ENCODE measurements at regions not wholly inside any gene's neighbourhood (a gene's known extent, or its start where the extent isn't known, plus 50 kb on each side); places are given as distances from the start of the nearest gene placed in this dataset.

- Histone ChIP-seq H3K4me1 (ENCODE audit: low read depth) (no peaks in the 10 kb centered on the region), H3K36me3 (ENCODE audit: low read depth) (no peaks in the 10 kb centered on the region), H3K4me3 (no peak overlapping the region), H3K9me3 (no peaks in the 10 kb centered on the region)
- TF ChIP-seq, protein P1, sequence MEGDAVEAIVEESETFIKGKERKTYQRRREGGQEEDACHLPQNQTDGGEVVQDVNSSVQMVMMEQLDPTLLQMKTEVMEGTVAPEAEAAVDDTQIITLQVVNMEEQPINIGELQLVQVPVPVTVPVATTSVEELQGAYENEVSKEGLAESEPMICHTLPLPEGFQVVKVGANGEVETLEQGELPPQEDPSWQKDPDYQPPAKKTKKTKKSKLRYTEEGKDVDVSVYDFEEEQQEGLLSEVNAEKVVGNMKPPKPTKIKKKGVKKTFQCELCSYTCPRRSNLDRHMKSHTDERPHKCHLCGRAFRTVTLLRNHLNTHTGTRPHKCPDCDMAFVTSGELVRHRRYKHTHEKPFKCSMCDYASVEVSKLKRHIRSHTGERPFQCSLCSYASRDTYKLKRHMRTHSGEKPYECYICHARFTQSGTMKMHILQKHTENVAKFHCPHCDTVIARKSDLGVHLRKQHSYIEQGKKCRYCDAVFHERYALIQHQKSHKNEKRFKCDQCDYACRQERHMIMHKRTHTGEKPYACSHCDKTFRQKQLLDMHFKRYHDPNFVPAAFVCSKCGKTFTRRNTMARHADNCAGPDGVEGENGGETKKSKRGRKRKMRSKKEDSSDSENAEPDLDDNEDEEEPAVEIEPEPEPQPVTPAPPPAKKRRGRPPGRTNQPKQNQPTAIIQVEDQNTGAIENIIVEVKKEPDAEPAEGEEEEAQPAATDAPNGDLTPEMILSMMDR (IDR thresholded peaks at IDR 0.05), result no peak
- DNase-seq, result no peak
- intact Hi-C loops (cut with DNase I, micrococcal nuclease), result no loop called here
- no peak for ATAC-seq
These were observed 476.2 kb upstream of the POU3F2 start for GRCh38 chr6:98358173-98358572.

- Histone ChIP-seq H3K4me3 (no peak overlapping the region), H3K36me3 (ENCODE audit: low read depth) (no peaks in the 10 kb centered on the region), H3K9me3 (no peaks in the 10 kb centered on the region), H3K4me1 (ENCODE audit: low read depth) (no peaks in the 10 kb centered on the region)
- DNase-seq (no peak), ATAC-seq (no peak)
- intact Hi-C loops (cut with DNase I, micrococcal nuclease), result no loop called here
- TF ChIP-seq, protein P1 (IDR thresholded peaks at IDR 0.05), result no peak
These were observed 468.0 kb upstream of the POU3F2 start for GRCh38 chr6:98366371-98366770.

DNA sequence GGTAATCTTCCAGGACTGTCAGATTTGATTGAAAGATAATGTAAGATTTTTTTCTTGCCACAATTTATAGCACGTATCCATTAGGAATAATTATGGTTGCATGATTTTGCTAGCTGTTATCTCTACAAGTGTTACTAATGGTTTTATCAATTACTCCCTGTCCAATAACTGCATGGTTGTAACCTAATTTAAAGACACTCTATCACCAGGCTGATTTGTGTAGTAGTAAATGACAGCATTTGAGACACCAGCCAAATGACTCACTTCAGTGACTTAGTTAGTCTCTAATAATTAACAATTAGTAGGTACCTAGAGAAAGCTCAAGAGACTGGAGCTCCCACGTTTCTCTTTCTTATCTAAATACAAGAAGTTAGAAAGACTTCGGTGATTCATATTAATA lies 453.8 kb upstream of the POU3F2 start:
- Histone ChIP-seq H3K4me3 (no peak overlapping the region), H3K4me1 (ENCODE audit: low read depth) (no peaks in the 10 kb centered on the region), H3K36me3 (ENCODE audit: low read depth) (no peaks in the 10 kb centered on the region), H3K9me3 (no peaks in the 10 kb centered on the region)
- ATAC-seq, result no peak
- TF ChIP-seq, protein P1 (IDR thresholded peaks at IDR 0.05), result no peak
- DNase-seq, result no peak
- intact Hi-C loops (cut with DNase I, micrococcal nuclease), result no loop called here

- DNase-seq (no peak), ATAC-seq (no peak)
- intact Hi-C loops (cut with DNase I, micrococcal nuclease), result no loop called here
- TF ChIP-seq, protein P1 (IDR thresholded peaks at IDR 0.05), result no peak
- no peaks in the 10 kb centered on the region for H3K4me1 ChIP-seq (ENCODE audit: low read depth)
- H3K9me3 ChIP-seq, result no peaks in the 10 kb centered on the region
- H3K4me3 ChIP-seq, result no peak overlapping the region
- no peaks in the 10 kb centered on the region for H3K36me3 ChIP-seq (ENCODE audit: low read depth)
These were observed 452.1 kb upstream of the POU3F2 start for GRCh38 chr6:98382246-98382645.

GRCh38 chr6:98384334-98384733 lies 450.0 kb upstream of the POU3F2 start:
- ATAC-seq, result no peak
- DNase-seq, result no peak
- Histone ChIP-seq H3K4me1 (ENCODE audit: low read depth) (no peaks in the 10 kb centered on the region), H3K9me3 (no peaks in the 10 kb centered on the region), H3K4me3 (no peak overlapping the region), H3K36me3 (ENCODE audit: low read depth) (no peaks in the 10 kb centered on the region)
- intact Hi-C loops (cut with DNase I, micrococcal nuclease), result no loop called here
- TF ChIP-seq, protein P1 (IDR thresholded peaks at IDR 0.05), result no peak

- DNase-seq, result no peak
- ATAC-seq, result no peak
- TF ChIP-seq, protein P1 (IDR thresholded peaks at IDR 0.05), result no peak
- intact Hi-C loops (cut with DNase I, micrococcal nuclease), result no loop called here
- no peaks in the 10 kb centered on the region for H3K36me3 ChIP-seq (ENCODE audit: low read depth)
- no peaks in the 10 kb centered on the region for H3K4me1 ChIP-seq (ENCODE audit: low read depth)
- no peaks in the 10 kb centered on the region for H3K9me3 ChIP-seq
- H3K4me3 ChIP-seq, result no peak overlapping the region
These were observed 449.6 kb upstream of the POU3F2 start for GRCh38 chr6:98384801-98385200.
